Gastrocnemius medialis (tissue), 4 donors: ENCODE measurements at regions not wholly inside any gene's neighbourhood (a gene's known extent, or its start where the extent isn't known, plus 50 kb on each side); places are given as distances from the start of the nearest gene placed in this dataset.

Experiments used
- POLR2A ChIP-seq, 2 donors: fragments of 450-650 bp; IDR thresholded peaks; one replicate each; pipeline ENCODE4 v1.6.1; 2017; ENCODE audit warnings: antibody characterized with exemption in 2 of 2, mild to moderate bottlenecking in 2 of 2, moderate library complexity in 2 of 2
- TF ChIP-seq, protein P1 (sequence below), 5 experiments: fragments of 450-650 bp in 3 of 5; fragments of 200-600 bp in 2 of 5; sonication (generic) in 2 of 5; IDR thresholded peaks in 4 of 5; conservative IDR thresholded peaks in 1 of 5; 1 replicate in 4 of 5; 2 replicates in 1 of 5; pipeline ENCODE4 v1.5.1; 2016 to 2019; ENCODE audit warnings: antibody characterized with exemption in 5 of 5, mild to moderate bottlenecking in 3 of 5, moderate library complexity in 3 of 5

DNA sequence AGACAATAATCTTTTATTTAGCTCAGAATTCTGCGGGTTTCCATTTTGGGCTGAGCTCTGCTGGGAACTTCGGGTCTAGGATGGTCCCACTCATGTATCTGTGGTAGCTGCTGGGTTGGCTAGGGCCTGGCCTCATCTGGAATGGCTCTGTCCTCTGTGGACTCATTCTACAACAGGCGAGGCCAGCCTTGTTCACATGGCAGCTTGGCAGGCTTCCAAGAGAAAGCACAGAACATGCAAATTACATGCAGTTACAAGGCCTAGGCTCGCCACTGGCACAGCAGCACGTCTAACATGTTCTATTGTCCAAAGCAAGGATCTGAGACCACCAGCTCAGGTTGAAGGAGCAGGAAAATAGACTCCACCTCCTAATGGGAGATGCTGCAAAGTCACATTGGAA, 431.4 kb downstream of the PDCD6IP start:
- TF ChIP-seq, protein P1, sequence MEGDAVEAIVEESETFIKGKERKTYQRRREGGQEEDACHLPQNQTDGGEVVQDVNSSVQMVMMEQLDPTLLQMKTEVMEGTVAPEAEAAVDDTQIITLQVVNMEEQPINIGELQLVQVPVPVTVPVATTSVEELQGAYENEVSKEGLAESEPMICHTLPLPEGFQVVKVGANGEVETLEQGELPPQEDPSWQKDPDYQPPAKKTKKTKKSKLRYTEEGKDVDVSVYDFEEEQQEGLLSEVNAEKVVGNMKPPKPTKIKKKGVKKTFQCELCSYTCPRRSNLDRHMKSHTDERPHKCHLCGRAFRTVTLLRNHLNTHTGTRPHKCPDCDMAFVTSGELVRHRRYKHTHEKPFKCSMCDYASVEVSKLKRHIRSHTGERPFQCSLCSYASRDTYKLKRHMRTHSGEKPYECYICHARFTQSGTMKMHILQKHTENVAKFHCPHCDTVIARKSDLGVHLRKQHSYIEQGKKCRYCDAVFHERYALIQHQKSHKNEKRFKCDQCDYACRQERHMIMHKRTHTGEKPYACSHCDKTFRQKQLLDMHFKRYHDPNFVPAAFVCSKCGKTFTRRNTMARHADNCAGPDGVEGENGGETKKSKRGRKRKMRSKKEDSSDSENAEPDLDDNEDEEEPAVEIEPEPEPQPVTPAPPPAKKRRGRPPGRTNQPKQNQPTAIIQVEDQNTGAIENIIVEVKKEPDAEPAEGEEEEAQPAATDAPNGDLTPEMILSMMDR (IDR thresholded peaks at IDR 0.05 in 4 of 5, conservative IDR thresholded peaks at IDR 0.05 in 1 of 5) = no peak
- TF ChIP-seq POLR2A (IDR thresholded peaks at IDR 0.05) = no peak
